Fibroblast of skin of abdomen (primary cell): ENCODE measurements at regions not wholly inside any gene's neighbourhood (a gene's known extent, or its start where the extent isn't known, plus 50 kb on each side); places are given as distances from the start of the nearest gene placed in this dataset.

Experiments used
- DNase-seq: peaks from one replicate; pipeline ENCODE4 v3.0.0-alpha.2; 2013

GRCh38 chr6:71529769-71530168 lies 241.2 kb downstream of the OGFRL1 start:
- DNase-seq, result no peak

GRCh38 chr6:71531006-71531405 lies 242.4 kb downstream of the OGFRL1 start:
- no peak for DNase-seq

- no peak for DNase-seq
Observed at GRCh38 chr6:71531841-71532240, 243.2 kb downstream of the OGFRL1 start.

- peak; percentile 28 for DNase-seq
Observed at GRCh38 chr6:71533939-71534379, 245.3 kb downstream of the OGFRL1 start.

- DNase-seq, result no peak
Observed at GRCh38 chr6:71534921-71535320, 246.3 kb downstream of the OGFRL1 start.

- DNase-seq, result no peak
Observed at GRCh38 chr6:71537717-71538116, 249.1 kb downstream of the OGFRL1 start.

- DNase-seq, result peak; percentile 76
Observed at GRCh38 chr6:71544028-71544427, 255.4 kb downstream of the OGFRL1 start.

- DNase-seq, result peak; percentile 31
Observed at GRCh38 chr6:71544906-71545305, 256.3 kb downstream of the OGFRL1 start.

GRCh38 chr6:71545905-71546304 lies 257.3 kb downstream of the OGFRL1 start:
- no peak for DNase-seq

- DNase-seq, result no peak
Observed at GRCh38 chr6:71551798-71552197, 263.2 kb downstream of the OGFRL1 start.

- DNase-seq, result no peak
Observed at GRCh38 chr6:71556141-71556540, 267.5 kb downstream of the OGFRL1 start.

GRCh38 chr6:71558974-71559373 lies 270.4 kb downstream of the OGFRL1 start:
- DNase-seq, result no peak

- no peak for DNase-seq
Observed at GRCh38 chr6:71567562-71567961, 279.0 kb downstream of the OGFRL1 start.

- no peak for DNase-seq
Observed at GRCh38 chr6:71577766-71578165, 289.2 kb downstream of the OGFRL1 start.

GRCh38 chr6:71579902-71580301 lies 291.3 kb downstream of the OGFRL1 start:
- no peak for DNase-seq

- DNase-seq, result no peak
Observed at GRCh38 chr6:71582820-71583219, 294.2 kb downstream of the OGFRL1 start.

GRCh38 chr6:71584712-71585436 lies 296.3 kb downstream of the OGFRL1 start:
- no peak for DNase-seq

- no peak for DNase-seq
Observed at GRCh38 chr6:71585472-71585871, 296.9 kb downstream of the OGFRL1 start.

GRCh38 chr6:71588490-71588889 lies 297.9 kb upstream of the RIMS1 start:
- DNase-seq, result no peak

- DNase-seq, result no peak
Observed at GRCh38 chr6:71589254-71589653, 297.1 kb upstream of the RIMS1 start.

GRCh38 chr6:71592643-71593042 lies 293.7 kb upstream of the RIMS1 start:
- no peak for DNase-seq

- no peak for DNase-seq
Observed at GRCh38 chr6:71599359-71599758, 287.0 kb upstream of the RIMS1 start.

- DNase-seq, result peak; percentile 76
Observed at GRCh38 chr6:71602385-71603007, 283.9 kb upstream of the RIMS1 start.

- no peak for DNase-seq
Observed at GRCh38 chr6:71603021-71603420, 283.3 kb upstream of the RIMS1 start.
